Stimulated activated CD4-positive, alpha-beta T cell treated with anti-CD3 and anti-CD28 coated beads, Interleukin-12 subunit alpha, Interleukin-12 subunit beta, amount 100 ng/mL, for 4 hours (primary cell): ENCODE measurements at regions not wholly inside any gene's neighbourhood (a gene's known extent, or its start where the extent isn't known, plus 50 kb on each side); places are given as distances from the start of the nearest gene placed in this dataset.

ENCODE experiments used
- DNase-seq: peaks from one replicate; pipeline ENCODE4 v3.0.0-alpha.2; 2020

GRCh38 chr3:102192575-102192974 lies 242.2 kb upstream of the ZPLD1 start:
- no peak for DNase-seq

DNA sequence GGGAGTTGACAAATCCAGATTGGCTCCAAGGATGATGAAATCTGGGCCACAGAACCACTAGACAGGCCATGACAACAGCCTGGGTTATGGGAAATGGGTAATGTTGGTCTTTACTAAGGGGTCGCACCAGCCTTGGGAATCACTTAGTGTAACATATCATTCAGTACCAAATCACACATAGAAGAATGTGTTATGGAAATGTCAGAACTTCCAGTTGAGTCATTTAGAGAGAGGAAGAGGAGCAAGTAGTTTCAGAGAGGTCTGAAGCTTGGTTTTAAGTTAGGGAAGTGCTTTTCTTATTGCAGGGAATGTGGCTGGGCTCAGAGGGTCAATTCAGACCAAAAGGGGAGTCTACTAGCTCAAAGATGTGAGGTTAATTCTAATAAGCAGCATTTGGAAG lies 241.6 kb upstream of the ZPLD1 start:
- no peak for DNase-seq

- DNase-seq, result no peak
These were observed 240.8 kb upstream of the ZPLD1 start for GRCh38 chr3:102194001-102194400.

GRCh38 chr3:102194760-102195159 lies 240.1 kb upstream of the ZPLD1 start:
- no peak for DNase-seq

DNA sequence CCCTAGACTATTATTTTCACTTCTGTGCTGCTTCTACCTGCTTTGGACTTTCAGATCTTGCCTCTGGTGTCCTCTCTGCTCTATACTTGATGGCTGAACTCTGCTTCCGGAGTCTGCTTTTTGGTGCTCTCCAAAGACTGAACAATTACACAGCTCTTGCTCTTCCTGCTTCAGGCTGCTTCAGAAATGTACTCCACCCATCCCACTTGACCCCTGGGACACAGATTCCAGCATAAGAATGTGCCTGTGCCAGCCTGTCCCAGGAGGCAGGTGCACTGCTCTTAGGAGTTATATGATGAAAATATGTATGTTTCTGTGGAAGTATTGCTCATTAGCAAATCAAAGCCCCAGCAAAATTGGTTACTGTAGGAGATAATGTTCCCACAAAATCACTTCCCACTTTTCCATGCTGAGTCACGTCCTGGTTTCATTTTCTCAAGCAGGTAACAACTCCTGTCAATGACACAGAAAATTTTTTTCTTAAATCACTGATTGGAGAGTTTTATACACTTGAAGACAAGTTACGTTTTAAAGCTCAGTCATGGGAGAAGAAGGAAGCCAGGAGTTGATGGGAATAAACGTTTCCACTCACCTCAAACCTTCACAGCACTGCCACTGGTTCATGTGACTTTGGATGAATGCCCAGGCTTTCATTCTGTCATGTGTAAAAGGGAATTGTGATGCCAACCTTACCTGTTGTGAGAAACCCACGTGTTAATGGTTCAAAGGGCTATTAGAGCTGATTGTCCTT lies 239.4 kb upstream of the ZPLD1 start:
- DNase-seq, result no peak

DNA sequence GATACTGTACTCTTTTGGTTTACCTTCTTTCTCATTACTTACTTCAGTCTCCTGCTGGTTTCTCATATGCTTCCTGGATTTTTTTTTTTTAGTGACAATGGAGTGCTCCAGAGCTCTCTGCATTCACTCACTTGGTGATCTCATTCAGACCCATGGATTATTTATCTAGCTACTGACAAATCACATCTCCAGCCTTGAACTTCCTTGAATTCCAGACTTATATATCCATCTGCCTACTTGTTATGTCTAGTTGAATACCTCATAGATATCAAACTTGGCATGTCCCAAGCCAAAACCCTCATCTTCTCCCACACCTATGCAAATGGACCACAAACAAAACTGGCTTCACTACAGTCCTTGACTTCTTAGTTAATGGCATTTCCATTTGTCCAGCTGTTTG lies 234.7 kb upstream of the ZPLD1 start:
- DNase-seq, result no peak

DNA sequence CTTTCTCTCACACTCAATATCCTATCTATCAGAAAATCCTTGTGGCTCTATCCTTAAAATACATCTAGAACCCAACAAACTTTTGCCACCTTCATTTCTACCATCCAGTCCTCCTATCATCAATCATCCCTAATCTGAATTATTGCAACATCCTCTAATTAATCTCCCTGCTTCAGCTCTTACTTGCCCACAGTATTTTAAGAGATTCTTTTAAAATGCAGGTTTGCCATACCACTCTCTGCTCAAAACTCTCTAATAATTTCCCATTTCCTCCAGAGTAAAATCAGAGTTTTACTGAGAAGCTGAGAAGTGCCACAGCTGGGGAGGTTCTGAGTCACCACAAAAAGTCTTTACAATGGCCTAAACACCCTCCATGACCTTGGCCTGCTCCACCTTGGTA lies 234.3 kb upstream of the ZPLD1 start:
- DNase-seq, result no peak

GRCh38 chr3:102205647-102206046 lies 229.2 kb upstream of the ZPLD1 start:
- no peak for DNase-seq

DNA sequence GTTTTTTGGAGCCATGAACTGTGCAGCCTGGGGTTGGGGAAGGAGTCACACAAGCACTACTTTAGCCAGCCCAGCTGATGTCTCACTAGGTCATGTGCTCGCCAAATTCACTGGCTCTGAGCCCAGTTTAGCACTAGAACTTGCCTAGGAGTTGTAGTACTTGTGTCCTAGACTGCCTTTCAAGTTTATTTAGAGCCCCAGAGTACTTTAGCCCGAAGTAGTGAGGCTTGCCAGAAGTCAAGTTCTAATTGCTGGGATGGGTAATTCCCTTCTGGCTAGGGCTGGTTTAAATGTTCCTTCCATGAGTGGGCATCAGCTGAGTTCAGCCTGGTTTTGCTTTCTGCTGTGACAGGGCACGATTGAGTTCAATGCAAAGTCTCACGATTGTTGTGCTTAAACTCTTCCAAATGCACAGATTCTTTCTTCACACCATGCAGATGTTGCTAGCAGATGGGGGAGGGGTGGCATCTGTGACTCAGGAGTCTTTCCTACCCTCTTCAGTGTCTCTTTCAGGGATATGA lies 228.2 kb upstream of the ZPLD1 start:
- DNase-seq, result no peak

DNA sequence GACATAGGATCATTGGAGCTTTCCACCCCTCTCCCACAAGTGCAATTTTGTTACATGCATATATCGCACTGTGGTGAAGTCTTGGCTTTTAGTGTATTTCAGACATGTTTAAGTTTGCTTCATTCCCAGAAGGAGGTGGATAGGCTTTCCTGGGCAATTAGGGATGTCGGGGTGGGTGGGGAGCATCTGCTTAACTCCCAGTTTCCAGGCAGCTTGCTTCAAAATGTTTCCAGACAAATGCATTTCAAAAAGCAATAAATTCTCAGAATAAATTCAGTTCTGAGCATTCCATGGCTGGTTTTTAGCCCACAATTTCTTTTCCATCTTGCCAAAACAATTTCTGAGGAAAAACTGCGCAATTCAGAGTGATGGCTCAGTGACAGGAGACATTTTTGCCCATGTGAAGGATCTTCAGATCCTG lies 227.7 kb upstream of the ZPLD1 start:
- no peak for DNase-seq

- DNase-seq, result no peak
These were observed 219.6 kb upstream of the ZPLD1 start for GRCh38 chr3:102215166-102215565.

DNA sequence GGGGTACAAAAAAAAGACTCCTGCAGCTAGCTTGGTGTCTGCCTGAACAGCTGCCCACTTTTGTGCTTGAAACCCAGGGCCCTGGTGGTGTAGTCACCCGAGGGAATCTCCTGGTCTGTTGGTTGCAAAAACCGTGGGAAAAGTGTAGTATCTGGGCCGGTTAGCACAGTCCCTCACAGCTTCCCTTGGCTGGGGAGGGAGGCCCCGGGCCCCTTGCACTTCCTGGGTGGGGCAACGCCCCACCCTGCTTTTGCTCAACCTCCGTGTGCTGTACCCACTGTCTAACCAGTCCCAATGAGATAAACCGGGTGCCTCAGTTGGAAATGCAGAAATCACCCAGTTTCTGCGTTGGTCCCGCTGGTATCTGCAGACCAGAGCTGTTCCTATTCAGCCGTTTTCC lies 211.7 kb upstream of the ZPLD1 start:
- DNase-seq, result no peak

DNA sequence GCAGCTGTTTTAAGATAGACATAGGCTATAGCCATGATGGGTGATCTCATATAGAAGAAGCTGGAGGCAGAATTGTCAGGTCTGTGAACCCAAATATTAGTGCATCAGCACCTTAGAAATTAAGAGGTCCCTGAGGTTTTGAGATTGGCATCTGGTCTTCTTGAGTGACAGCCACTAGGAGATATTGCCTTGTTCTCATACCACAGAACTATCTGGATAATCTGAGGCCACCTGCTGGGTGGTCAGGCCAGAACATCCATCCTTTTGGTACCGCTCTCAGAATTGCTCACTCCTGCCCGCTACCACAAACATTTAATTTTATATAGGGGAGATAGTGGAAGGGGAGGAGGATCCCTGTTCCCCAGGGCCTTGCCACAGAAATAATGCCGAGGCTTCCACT lies 210.6 kb upstream of the ZPLD1 start:
- no peak for DNase-seq

DNA sequence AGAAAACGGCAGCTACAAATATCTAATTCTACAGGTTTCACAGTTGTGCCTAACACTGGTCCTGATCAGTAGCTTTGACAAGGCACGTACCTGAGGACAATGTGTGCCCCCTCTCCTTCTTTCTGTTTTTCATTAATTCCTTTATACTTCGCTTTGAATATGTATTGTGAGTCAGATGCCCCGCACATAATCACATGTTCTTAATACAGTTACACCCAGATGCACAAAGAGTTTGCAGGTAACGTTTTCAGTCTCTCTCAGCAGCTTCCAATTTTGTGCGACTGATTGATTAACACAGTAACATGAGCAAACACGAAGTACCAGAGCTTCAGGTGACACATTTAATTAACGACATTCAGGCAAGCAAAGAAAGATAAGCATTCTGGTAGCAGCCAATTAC lies 209.8 kb upstream of the ZPLD1 start:
- no peak for DNase-seq

- DNase-seq, result no peak
These were observed 209.2 kb upstream of the ZPLD1 start for GRCh38 chr3:102225407-102226132.

DNA sequence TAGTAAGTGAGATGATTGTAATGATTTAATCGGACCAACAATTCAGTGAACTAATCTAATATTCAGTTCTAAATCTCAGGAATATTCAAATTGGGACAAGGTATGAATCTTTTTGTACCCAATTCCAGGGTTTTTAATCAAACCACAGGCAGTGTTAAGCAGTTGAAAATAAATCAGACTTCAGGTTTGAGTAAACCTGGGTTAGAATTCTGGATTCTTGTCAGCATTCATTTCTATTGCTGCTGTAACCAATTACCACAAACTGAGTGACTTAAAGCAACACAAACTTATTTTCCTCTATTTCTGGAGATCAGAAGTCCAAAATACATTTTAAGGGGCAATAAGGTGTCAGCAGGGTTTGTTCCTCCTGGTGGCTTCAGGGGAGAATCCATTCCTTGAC lies 208.4 kb upstream of the ZPLD1 start:
- no peak for DNase-seq

DNA sequence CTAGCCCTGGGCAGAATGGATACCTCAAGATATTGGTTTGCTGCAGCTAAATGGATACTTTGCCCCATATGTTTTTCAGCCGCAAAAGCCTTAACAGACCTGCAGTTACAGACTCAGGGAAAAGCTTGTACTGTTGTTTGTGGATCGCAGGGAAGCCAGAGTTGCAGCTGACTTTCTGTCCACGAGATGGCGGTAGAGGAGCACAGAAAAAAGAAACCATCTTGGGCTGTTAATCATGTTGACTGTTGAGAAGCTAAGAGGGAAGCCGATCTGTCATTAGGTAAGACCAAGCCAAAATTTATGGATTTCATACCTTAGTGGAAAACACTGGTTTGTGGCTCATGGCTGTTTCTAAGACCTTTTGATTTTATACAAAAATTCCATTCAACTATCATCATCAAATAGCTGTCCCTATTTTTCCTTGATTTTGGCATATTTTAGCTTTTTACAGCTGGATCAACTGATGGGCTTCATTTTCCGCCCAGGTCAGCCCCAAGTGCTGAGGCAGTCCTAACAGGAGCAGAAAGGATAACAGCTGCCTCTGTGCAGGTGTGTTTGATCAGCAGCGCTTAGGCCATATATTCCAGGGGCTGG lies 205.7 kb upstream of the ZPLD1 start:
- peak; percentile 68 for DNase-seq

- DNase-seq, result no peak
These were observed 204.8 kb upstream of the ZPLD1 start for GRCh38 chr3:102230057-102230456.

GRCh38 chr3:102233881-102234280 lies 200.9 kb upstream of the ZPLD1 start:
- no peak for DNase-seq

DNA sequence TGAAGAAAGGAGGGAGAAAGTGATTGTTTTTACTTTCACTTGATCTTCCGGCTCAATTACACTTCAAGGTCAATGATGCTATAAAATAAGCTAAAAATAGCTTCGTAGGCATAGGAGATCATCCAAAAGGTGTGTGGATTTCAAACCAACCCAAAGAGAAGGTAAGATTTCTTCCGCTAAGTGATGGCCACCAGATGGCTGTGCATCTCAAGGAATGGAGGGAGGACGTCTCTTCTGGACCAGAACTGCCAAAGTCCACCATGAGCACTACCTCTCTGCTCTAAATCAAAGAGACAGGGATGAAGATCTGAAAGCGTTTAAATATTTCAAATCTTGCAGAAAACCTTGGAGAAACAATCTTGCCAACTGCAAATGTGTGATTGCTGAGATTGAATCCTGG lies 199.1 kb upstream of the ZPLD1 start:
- DNase-seq, result no peak

DNA sequence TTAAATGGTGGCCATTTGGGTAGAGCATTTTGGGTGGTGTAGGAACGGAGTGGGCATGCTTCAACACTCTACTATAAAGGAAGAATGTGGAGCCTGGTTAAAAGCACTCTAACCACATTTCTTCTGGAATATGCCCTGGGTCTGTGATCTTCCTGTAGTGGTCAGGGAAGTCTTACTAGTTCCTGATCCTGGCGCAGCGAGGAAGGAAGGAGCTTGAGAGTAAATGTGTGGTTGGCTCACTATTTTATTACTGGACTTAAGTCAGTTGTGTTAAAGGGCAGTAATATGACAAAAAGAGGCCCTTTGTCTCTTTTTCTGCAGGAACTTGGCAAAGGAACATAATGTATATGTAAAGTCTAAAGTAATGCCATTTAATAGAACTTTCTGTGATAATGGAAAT lies 197.6 kb upstream of the ZPLD1 start:
- no peak for DNase-seq

DNA sequence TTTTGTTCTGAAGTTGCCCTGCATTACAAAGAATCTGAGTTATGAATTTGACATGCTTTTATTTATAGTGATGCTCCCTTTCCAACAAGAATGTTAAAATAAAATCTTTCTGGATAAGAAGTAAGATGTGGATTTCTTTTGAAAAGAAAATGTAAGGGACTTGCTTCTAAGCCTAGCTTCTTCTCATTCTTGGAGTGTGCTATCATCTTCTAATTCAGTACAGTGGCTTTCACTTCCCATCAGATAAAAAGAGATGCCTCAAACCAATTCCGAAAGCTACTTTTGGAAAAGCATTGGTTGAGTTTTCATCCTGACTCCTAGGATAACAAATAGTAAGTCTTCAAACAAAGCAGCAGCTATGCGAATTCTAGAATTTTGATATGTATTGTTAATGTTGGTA lies 197.0 kb upstream of the ZPLD1 start:
- no peak for DNase-seq

DNA sequence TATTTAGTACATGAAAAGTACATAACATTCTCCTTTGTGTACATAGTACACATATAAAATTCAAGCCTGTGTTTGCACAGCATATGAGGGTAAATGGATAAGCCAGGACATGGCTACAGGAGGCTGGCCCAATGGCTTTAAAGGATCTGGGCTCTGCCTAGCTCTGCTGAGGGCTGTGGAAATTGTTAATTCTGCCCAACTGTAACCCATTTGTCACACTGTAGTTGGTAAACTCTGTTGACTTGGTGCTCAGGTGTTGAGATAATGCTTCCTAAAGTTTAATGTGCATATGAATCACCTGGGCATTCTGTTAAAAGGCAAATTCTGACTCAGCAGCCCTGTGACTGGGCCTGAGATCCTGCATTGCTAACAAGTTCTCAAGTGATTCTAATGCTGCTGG lies 196.5 kb upstream of the ZPLD1 start:
- DNase-seq, result no peak

DNA sequence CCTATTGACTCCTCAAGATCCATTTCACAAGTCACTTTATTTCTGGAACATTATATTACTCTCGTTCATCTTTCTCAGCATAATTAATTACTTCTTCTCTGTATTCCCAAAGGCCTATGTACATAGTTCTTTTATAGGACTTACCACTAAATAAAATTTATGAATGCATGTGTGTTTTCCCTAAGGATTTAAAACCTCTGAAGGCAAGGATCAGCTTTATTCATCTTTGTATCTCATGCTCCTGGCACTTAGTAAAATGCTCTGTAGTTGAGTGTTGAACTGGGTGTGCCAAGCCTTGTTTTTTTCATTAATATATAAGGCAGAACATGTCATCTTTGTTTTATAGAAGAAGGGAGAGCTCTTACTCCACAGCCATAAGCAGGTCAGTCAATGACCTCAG lies 194.1 kb upstream of the ZPLD1 start:
- DNase-seq, result no peak
